ENCODE measurements at regions not wholly inside any gene's neighbourhood (a gene's known extent, or its start where the extent isn't known, plus 50 kb on each side); places are given as distances from the start of the nearest gene placed in this dataset.

- Histone ChIP-seq H3F3A (ENCODE audit: insufficient read depth, low read length) (no peaks in the 10 kb centered on the region), H3K36me3 (replicated peaks; ENCODE audit: insufficient read depth, low read length) (no peaks in the 10 kb centered on the region), H3K9me3 (replicated peaks; ENCODE audit: insufficient read depth, low read length) (no peaks in the 10 kb centered on the region), H3K9ac (ENCODE audit: low read length) (no peak overlapping the region), H3K9me2 (replicated peaks; ENCODE audit: insufficient read depth, low read length) (no peaks in the 10 kb centered on the region), H3K79me2 (ENCODE audit: low read length) (no peaks in the 10 kb centered on the region), H3K27me3 (replicated peaks; ENCODE audit: insufficient read depth, low read length) (no peaks in the 10 kb centered on the region), H3K4me2 (ENCODE audit: low read depth, low read length) (no peak overlapping the region), H3K4me3 (ENCODE audit: low read length) (no peak overlapping the region), H3K27ac (ENCODE audit: low read length) (no peak overlapping the region), H4K20me1 (ENCODE audit: insufficient read depth, low read length) (no peaks in the 10 kb centered on the region), H2AFZ (ENCODE audit: low read length) (no peak overlapping the region), H3K4me1 (ENCODE audit: low read length) (no peaks in the 10 kb centered on the region)
- no peak for DNase-seq
- TF ChIP-seq CTCF (IDR thresholded peaks at IDR 0.05; ENCODE audit: low read length) = no peak
- TF ChIP-seq EZH2phosphoT487 (IDR thresholded peaks at IDR 0.05; ENCODE audit: low read length) = no peak
- no peak for TF ChIP-seq EZH2 (optimal IDR thresholded peaks at IDR 0.05; ENCODE audit: low read depth, low read length)
Observed at GRCh38 chr2:59000796-59001195, 759.7 kb upstream of the FANCL start.

GRCh38 chr2:58992062-58992706, 751.1 kb upstream of the FANCL start:
- Histone ChIP-seq H3K9me3 (replicated peaks; ENCODE audit: insufficient read depth, low read length) (no peaks in the 10 kb centered on the region), H4K20me1 (ENCODE audit: insufficient read depth, low read length) (no peaks in the 10 kb centered on the region), H3K36me3 (replicated peaks; ENCODE audit: insufficient read depth, low read length) (no peaks in the 10 kb centered on the region), H2AFZ (ENCODE audit: low read length) (no peak overlapping the region), H3K27ac (ENCODE audit: low read length) (no peak overlapping the region), H3K27me3 (replicated peaks; ENCODE audit: insufficient read depth, low read length) (no peaks in the 10 kb centered on the region), H3K79me2 (ENCODE audit: low read length) (no peaks in the 10 kb centered on the region), H3F3A (ENCODE audit: insufficient read depth, low read length) (no peaks in the 10 kb centered on the region), H3K9ac (ENCODE audit: low read length) (no peak overlapping the region), H3K4me3 (ENCODE audit: low read length) (no peak overlapping the region), H3K4me1 (ENCODE audit: low read length) (no peaks in the 10 kb centered on the region), H3K9me2 (replicated peaks; ENCODE audit: insufficient read depth, low read length) (no peaks in the 10 kb centered on the region), H3K4me2 (ENCODE audit: low read depth, low read length) (no peak overlapping the region)
- TF ChIP-seq EZH2phosphoT487 (IDR thresholded peaks at IDR 0.05; ENCODE audit: low read length) (no peak), EZH2 (optimal IDR thresholded peaks at IDR 0.05; ENCODE audit: low read depth, low read length) (no peak), CTCF (IDR thresholded peaks at IDR 0.05; ENCODE audit: low read length) (no peak)
- DNase-seq = no peak

GRCh38 chr2:58991357-58991756, 750.2 kb upstream of the FANCL start:
- DNase-seq = no peak
- Histone ChIP-seq H4K20me1 (ENCODE audit: insufficient read depth, low read length) (no peaks in the 10 kb centered on the region), H3K4me3 (ENCODE audit: low read length) (no peak overlapping the region), H3K36me3 (replicated peaks; ENCODE audit: insufficient read depth, low read length) (no peaks in the 10 kb centered on the region), H3K9me3 (replicated peaks; ENCODE audit: insufficient read depth, low read length) (no peaks in the 10 kb centered on the region), H2AFZ (ENCODE audit: low read length) (no peak overlapping the region), H3K27me3 (replicated peaks; ENCODE audit: insufficient read depth, low read length) (no peaks in the 10 kb centered on the region), H3K27ac (ENCODE audit: low read length) (no peak overlapping the region), H3K4me1 (ENCODE audit: low read length) (no peaks in the 10 kb centered on the region), H3K9ac (ENCODE audit: low read length) (no peak overlapping the region), H3F3A (ENCODE audit: insufficient read depth, low read length) (no peaks in the 10 kb centered on the region), H3K9me2 (replicated peaks; ENCODE audit: insufficient read depth, low read length) (no peaks in the 10 kb centered on the region), H3K4me2 (ENCODE audit: low read depth, low read length) (no peak overlapping the region), H3K79me2 (ENCODE audit: low read length) (no peaks in the 10 kb centered on the region)
- TF ChIP-seq EZH2phosphoT487 (IDR thresholded peaks at IDR 0.05; ENCODE audit: low read length) (no peak), CTCF (IDR thresholded peaks at IDR 0.05; ENCODE audit: low read length) (no peak), EZH2 (optimal IDR thresholded peaks at IDR 0.05; ENCODE audit: low read depth, low read length) (no peak)

Measured in MM.1S (cell line).